ENCODE measurements at regions not wholly inside any gene's neighbourhood (a gene's known extent, or its start where the extent isn't known, plus 50 kb on each side); places are given as distances from the start of the nearest gene placed in this dataset.

GRCh38 chr2:44055664-44056063 is 59.9 kb upstream of the LRPPRC start:
- TF ChIP-seq FOXP2 (optimal IDR thresholded peaks at IDR 0.05; ENCODE audit: borderline replicate concordance, extremely low read depth, extremely low read length, insufficient read depth) (no peak), REST (IDR thresholded peaks at IDR 0.05; ENCODE audit: insufficient read depth in 1 of 2, low read depth in 2 of 2, low read length in 2 of 2) (no peak), SIN3A (IDR thresholded peaks at IDR 0.05; ENCODE audit: borderline replicate concordance, insufficient read depth, low read length) (no peak), TAF1 (IDR thresholded peaks at IDR 0.05; ENCODE audit: borderline replicate concordance, insufficient read depth, low read length) (no peak), POLR2AphosphoS5 (IDR thresholded peaks at IDR 0.05; ENCODE audit: low read depth, low read length) (no peak)

- no peak for TF ChIP-seq TAF1 (IDR thresholded peaks at IDR 0.05; ENCODE audit: borderline replicate concordance, insufficient read depth, low read length)
- TF ChIP-seq POLR2AphosphoS5 (IDR thresholded peaks at IDR 0.05; ENCODE audit: low read depth, low read length) = no peak
- TF ChIP-seq SIN3A (IDR thresholded peaks at IDR 0.05; ENCODE audit: borderline replicate concordance, insufficient read depth, low read length) = no peak
Observed at GRCh38 chr2:44056947-44057346, 61.2 kb upstream of the LRPPRC start.

- TF ChIP-seq TAF1 (IDR thresholded peaks at IDR 0.05; ENCODE audit: borderline replicate concordance, insufficient read depth, low read length) = no peak
- no peak for TF ChIP-seq FOXP2 (optimal IDR thresholded peaks at IDR 0.05; ENCODE audit: borderline replicate concordance, extremely low read depth, extremely low read length, insufficient read depth)
- no peak for TF ChIP-seq REST (IDR thresholded peaks at IDR 0.05; ENCODE audit: insufficient read depth in 1 of 2, low read depth in 2 of 2, low read length in 2 of 2)
Observed at GRCh38 chr2:44060990-44061389, 65.2 kb upstream of the LRPPRC start.

- TF ChIP-seq TAF1 (IDR thresholded peaks at IDR 0.05; ENCODE audit: borderline replicate concordance, insufficient read depth, low read length) = no peak
- no peak for TF ChIP-seq POLR2AphosphoS5 (IDR thresholded peaks at IDR 0.05; ENCODE audit: low read depth, low read length)
- no peak for TF ChIP-seq REST (IDR thresholded peaks at IDR 0.05; ENCODE audit: insufficient read depth in 1 of 2, low read depth in 2 of 2, low read length in 2 of 2)
- TF ChIP-seq SIN3A (IDR thresholded peaks at IDR 0.05; ENCODE audit: borderline replicate concordance, insufficient read depth, low read length) = no peak
- no peak for TF ChIP-seq FOXP2 (optimal IDR thresholded peaks at IDR 0.05; ENCODE audit: borderline replicate concordance, extremely low read depth, extremely low read length, insufficient read depth)
Observed at GRCh38 chr2:44061469-44061868, 65.7 kb upstream of the LRPPRC start.

GRCh38 chr2:44061876-44062275 is 66.1 kb upstream of the LRPPRC start:
- TF ChIP-seq FOXP2 (optimal IDR thresholded peaks at IDR 0.05; ENCODE audit: borderline replicate concordance, extremely low read depth, extremely low read length, insufficient read depth) = no peak
- no peak for TF ChIP-seq TAF1 (IDR thresholded peaks at IDR 0.05; ENCODE audit: borderline replicate concordance, insufficient read depth, low read length)
- no peak for TF ChIP-seq SIN3A (IDR thresholded peaks at IDR 0.05; ENCODE audit: borderline replicate concordance, insufficient read depth, low read length)
- TF ChIP-seq POLR2AphosphoS5 (IDR thresholded peaks at IDR 0.05; ENCODE audit: low read depth, low read length) = no peak
- TF ChIP-seq REST (IDR thresholded peaks at IDR 0.05; ENCODE audit: insufficient read depth in 1 of 2, low read depth in 2 of 2, low read length in 2 of 2) = no peak

Measured in PFSK-1 (cell line).